ENCODE measurements at regions not wholly inside any gene's neighbourhood (a gene's known extent, or its start where the extent isn't known, plus 50 kb on each side); places are given as distances from the start of the nearest gene placed in this dataset.

GRCh38 chr4:135015771-135016170 is 814.2 kb upstream of the PABPC4L start:
- no peak overlapping the region for H3K4me3 ChIP-seq (replicated peaks; ENCODE audit: low read depth, low read length)
- TF ChIP-seq CTCF (IDR thresholded peaks at IDR 0.05; ENCODE audit: low read depth, low read length, missing control alignments) = no peak
- no peak for DNase-seq (ENCODE audit: extremely low read depth, low read depth)

- no peak for DNase-seq (ENCODE audit: extremely low read depth, low read depth)
- TF ChIP-seq CTCF (IDR thresholded peaks at IDR 0.05; ENCODE audit: low read depth, low read length, missing control alignments) = no peak
- no peak overlapping the region for H3K4me3 ChIP-seq (replicated peaks; ENCODE audit: low read depth, low read length)
Observed at GRCh38 chr4:135007400-135007799, 805.8 kb upstream of the PABPC4L start.

- TF ChIP-seq CTCF (IDR thresholded peaks at IDR 0.05; ENCODE audit: low read depth, low read length, missing control alignments) = no peak
- no peak for DNase-seq (ENCODE audit: extremely low read depth, low read depth)
- H3K4me3 ChIP-seq (replicated peaks; ENCODE audit: low read depth, low read length) = no peak overlapping the region
Observed at GRCh38 chr4:134999169-134999568, 797.6 kb upstream of the PABPC4L start.

- no peak for DNase-seq (ENCODE audit: extremely low read depth, low read depth)
- no peak for TF ChIP-seq CTCF (IDR thresholded peaks at IDR 0.05; ENCODE audit: low read depth, low read length, missing control alignments)
- no peak overlapping the region for H3K4me3 ChIP-seq (replicated peaks; ENCODE audit: low read depth, low read length)
Observed at GRCh38 chr4:134961963-134962362, 760.4 kb upstream of the PABPC4L start.

- no peak for DNase-seq (ENCODE audit: extremely low read depth, low read depth)
- no peak for TF ChIP-seq CTCF (IDR thresholded peaks at IDR 0.05; ENCODE audit: low read depth, low read length, missing control alignments)
- no peak overlapping the region for H3K4me3 ChIP-seq (replicated peaks; ENCODE audit: low read depth, low read length)
Observed at GRCh38 chr4:134958862-134959261, 757.3 kb upstream of the PABPC4L start.

GRCh38 chr4:134955059-134955458 is 753.5 kb upstream of the PABPC4L start:
- no peak overlapping the region for H3K4me3 ChIP-seq (replicated peaks; ENCODE audit: low read depth, low read length)
- no peak for DNase-seq (ENCODE audit: extremely low read depth, low read depth)
- TF ChIP-seq CTCF (IDR thresholded peaks at IDR 0.05; ENCODE audit: low read depth, low read length, missing control alignments) = no peak

GRCh38 chr4:134952775-134953174 is 751.2 kb upstream of the PABPC4L start:
- no peak for DNase-seq (ENCODE audit: extremely low read depth, low read depth)
- TF ChIP-seq CTCF (IDR thresholded peaks at IDR 0.05; ENCODE audit: low read depth, low read length, missing control alignments) = no peak
- no peak overlapping the region for H3K4me3 ChIP-seq (replicated peaks; ENCODE audit: low read depth, low read length)

All from HFF-Myc (cell line).